B cell (primary cell): ENCODE measurements at regions not wholly inside any gene's neighbourhood (a gene's known extent, or its start where the extent isn't known, plus 50 kb on each side); places are given as distances from the start of the nearest gene placed in this dataset.

ENCODE experiments used
- ATAC-seq: fragments of 200-7000 bp; cut with Tn5 transposase; one replicate; pipeline ENCODE4 v1.10.0; 2021; ENCODE audit warnings: low read depth, mild to moderate bottlenecking, moderate number of reproducible peaks, moderate library complexity
- CTCF ChIA-PET: fragments of 350-600 bp; sonication (Branson Sonifier 250); formaldehyde crosslinking; loops from one replicate; lab custom pipeline; 2021; ENCODE audit warnings: antibody characterized with exemption, inconsistent platforms; lab: Charles Lee
- POLR2A ChIA-PET: fragments of 350-600 bp; sonication (Branson Sonifier 250); formaldehyde crosslinking; loops from one replicate; lab custom pipeline; 2021; ENCODE audit warnings: antibody characterized with exemption; lab: Charles Lee
- DNase-seq: peaks from one replicate; pipeline ENCODE4 v3.0.0; 2013
- H2AFZ ChIP-seq: 2 replicates; pipeline ENCODE4 v1.6.1; 2012; ENCODE audit warnings: mild to moderate bottlenecking, low read depth, low read length; ENCODE audit not compliant: insufficient read depth, poor library complexity, severe bottlenecking
- H3K27ac ChIP-seq, 2 donors: 1 replicate in 1 of 2; 2 replicates in 1 of 2; pipeline ENCODE4 v1.5.1; 2012 to 2013; ENCODE audit warnings: low read length in 2 of 2, mild to moderate bottlenecking in 2 of 2, moderate library complexity in 1 of 2
- H3K27me3 ChIP-seq, 4 experiments: fragments of 200-600 bp in 1 of 4; sonication (generic) in 1 of 4; replicated peaks in 1 of 4; 1 replicate in 2 of 4; 2 replicates in 2 of 4; pipeline versions ENCODE4 v1.6.1 to v1.7.0; 2013 to 2016; ENCODE audit warnings: low read length in 3 of 4, mild to moderate bottlenecking in 2 of 4, mixed read lengths in 1 of 4, moderate library complexity in 1 of 4; ENCODE audit not compliant: insufficient read depth in 4 of 4, control insufficient read depth in 3 of 4; ENCODE audit errors: control extremely low read depth in 1 of 4
- H3K36me3 ChIP-seq, 2 experiments: replicated peaks in 1 of 2; 1 replicate in 1 of 2; 2 replicates in 1 of 2; pipeline versions ENCODE4 v1.6.1 to v1.7.1; 2013; ENCODE audit warnings: low read length in 1 of 2; ENCODE audit not compliant: insufficient read depth in 2 of 2, control insufficient read depth in 1 of 2; ENCODE audit errors: control extremely low read depth in 1 of 2, extremely low read depth in 1 of 2
- H3K4me1 ChIP-seq, 2 donors: fragments of 200-600 bp in 1 of 2; sonication (generic) in 1 of 2; 1 replicate in 1 of 2; 2 replicates in 1 of 2; pipeline versions ENCODE4 v1.5.1 to v1.6.1; 2013 to 2017; ENCODE audit warnings: low read length in 2 of 2; ENCODE audit not compliant: control insufficient read depth in 2 of 2, insufficient read depth in 2 of 2
- H3K4me2 ChIP-seq: replicated peaks from 2 replicates; pipeline ENCODE3; 2012; ENCODE audit warnings: mild to moderate bottlenecking, low read depth, low read length; ENCODE audit not compliant: poor library complexity, severe bottlenecking
- H3K4me3 ChIP-seq, 5 experiments: fragments of 200-600 bp in 1 of 5; sonication (generic) in 1 of 5; 1 replicate in 3 of 5; 2 replicates in 2 of 5; pipeline versions ENCODE4 v1.5.1 to v1.7.0; 2011 to 2016; ENCODE audit warnings: low read length in 4 of 5, mild to moderate bottlenecking in 4 of 5, low read depth in 2 of 5, control low read depth in 1 of 5, moderate library complexity in 1 of 5; ENCODE audit not compliant: insufficient read depth in 1 of 5; ENCODE audit errors: control extremely low read depth in 1 of 5, extremely low read depth in 1 of 5
- H3K79me2 ChIP-seq: fragments of 200-600 bp; sonication (generic); one replicate; pipeline ENCODE4 v1.6.0; 2016; ENCODE audit warnings: low read length; ENCODE audit not compliant: control insufficient read depth, insufficient read depth
- H3K9ac ChIP-seq: fragments of 200-600 bp; sonication (generic); 2 replicates; pipeline ENCODE4 v1.6.1; 2017; ENCODE audit warnings: mild to moderate bottlenecking, low read length, moderate library complexity
- H3K9me3 ChIP-seq, 3 donors: one replicate each; pipeline versions ENCODE4 v1.6.1 to v1.7.1; 2013; ENCODE audit warnings: low read length in 2 of 3; ENCODE audit not compliant: control insufficient read depth in 2 of 3, insufficient read depth in 1 of 3; ENCODE audit errors: control extremely low read depth in 1 of 3
- H4K20me1 ChIP-seq: 2 replicates; pipeline ENCODE4 v1.6.0; 2012; ENCODE audit warnings: mild to moderate bottlenecking, low read length; ENCODE audit not compliant: insufficient read depth, control insufficient read depth, poor library complexity, severe bottlenecking
- H3K27ac Mint-ChIP-seq: one replicate; pipeline ENCODE4 v1.8.0; 2021; ENCODE audit warnings: mixed read lengths
- H3K27me3 Mint-ChIP-seq: one replicate; pipeline ENCODE4 v1.8.0; 2021; ENCODE audit warnings: mixed read lengths
- H3K4me1 Mint-ChIP-seq: one replicate; pipeline ENCODE4 v1.8.0; 2021; ENCODE audit warnings: mixed read lengths
- H3K4me3 Mint-ChIP-seq: one replicate; pipeline ENCODE4 v1.8.0; 2021; ENCODE audit warnings: mixed read lengths
- H3K9me3 Mint-ChIP-seq: one replicate; pipeline ENCODE4 v1.8.0; 2022; ENCODE audit warnings: mixed read lengths; ENCODE audit not compliant: insufficient read depth
- EZH2 ChIP-seq: IDR thresholded peaks from 2 replicates; pipeline ENCODE4 v1.6.1; 2012; ENCODE audit warnings: borderline replicate concordance, low read depth, mild to moderate bottlenecking, moderate library complexity, low read length; ENCODE audit not compliant: insufficient read depth, poor library complexity, severe bottlenecking
- whole genome bisulfite sequencing: methylation state at CpG from one replicate; pipeline ENCODE4 v1.1.5; 2013; ENCODE audit warnings: missing lambda C conversion rate; ENCODE audit not compliant: insufficient coverage; 5-methylcytosine and 5-hydroxymethylcytosine counted together
- intact Hi-C: fragments of 100-400 bp; cut with micrococcal nuclease; formaldehyde crosslinking; loops from one replicate; pipeline ENCODE4 v1.10.0; 2022
- TF ChIP-seq, protein P1 (sequence below): fragments of 200-600 bp; IDR thresholded peaks from one replicate; pipeline ENCODE4 v1.8.0; 2022; ENCODE audit warnings: antibody characterized with exemption, mild to moderate bottlenecking

DNA sequence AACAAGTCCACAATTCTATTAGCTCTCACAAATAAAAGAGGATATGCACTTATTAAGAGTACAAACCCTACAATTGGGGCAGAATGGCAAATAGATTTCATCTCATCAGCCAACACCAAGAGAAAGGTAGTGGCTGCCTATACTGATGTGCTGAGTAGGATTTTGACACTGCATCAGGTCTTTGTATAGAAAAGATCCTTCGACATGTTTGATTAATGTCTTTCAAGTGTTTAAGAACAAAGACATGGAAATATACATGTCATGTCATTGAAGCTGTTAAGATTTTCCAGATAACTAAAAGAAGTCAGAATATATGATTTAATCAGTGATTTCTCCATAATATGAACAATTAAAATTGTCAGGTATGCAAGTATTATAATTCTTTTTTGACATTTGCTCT, 238.7 kb upstream of the GRAMD2B start:
- Histone ChIP-seq H2AFZ (no peak overlapping the region), H4K20me1 (no peaks in the 10 kb centered on the region), H3K4me1 (no peaks in the 10 kb centered on the region), H3K27me3 (no peaks in the 10 kb centered on the region), H3K9ac (no peak overlapping the region), H3K4me3 (no peak overlapping the region), H3K36me3 (no peaks in the 10 kb centered on the region), H3K4me2 (no peak overlapping the region), H3K27ac (no peak overlapping the region), H3K9me3 (peaks cover 0 to 6% (median 0%) of the 10 kb centered on the region in 3 donors), H3K79me2 (no peaks in the 10 kb centered on the region)
- CTCF ChIA-PET = no interaction called here
- H3K27ac Mint-ChIP-seq = no peak overlapping the region
- H3K27me3 Mint-ChIP-seq = no peaks in the 10 kb centered on the region
- no peak for DNase-seq
- POLR2A ChIA-PET = no interaction called here
- intact Hi-C loops = no loop called here
- TF ChIP-seq, protein P1, sequence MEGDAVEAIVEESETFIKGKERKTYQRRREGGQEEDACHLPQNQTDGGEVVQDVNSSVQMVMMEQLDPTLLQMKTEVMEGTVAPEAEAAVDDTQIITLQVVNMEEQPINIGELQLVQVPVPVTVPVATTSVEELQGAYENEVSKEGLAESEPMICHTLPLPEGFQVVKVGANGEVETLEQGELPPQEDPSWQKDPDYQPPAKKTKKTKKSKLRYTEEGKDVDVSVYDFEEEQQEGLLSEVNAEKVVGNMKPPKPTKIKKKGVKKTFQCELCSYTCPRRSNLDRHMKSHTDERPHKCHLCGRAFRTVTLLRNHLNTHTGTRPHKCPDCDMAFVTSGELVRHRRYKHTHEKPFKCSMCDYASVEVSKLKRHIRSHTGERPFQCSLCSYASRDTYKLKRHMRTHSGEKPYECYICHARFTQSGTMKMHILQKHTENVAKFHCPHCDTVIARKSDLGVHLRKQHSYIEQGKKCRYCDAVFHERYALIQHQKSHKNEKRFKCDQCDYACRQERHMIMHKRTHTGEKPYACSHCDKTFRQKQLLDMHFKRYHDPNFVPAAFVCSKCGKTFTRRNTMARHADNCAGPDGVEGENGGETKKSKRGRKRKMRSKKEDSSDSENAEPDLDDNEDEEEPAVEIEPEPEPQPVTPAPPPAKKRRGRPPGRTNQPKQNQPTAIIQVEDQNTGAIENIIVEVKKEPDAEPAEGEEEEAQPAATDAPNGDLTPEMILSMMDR = no peak
- no peak for TF ChIP-seq EZH2
- H3K9me3 Mint-ChIP-seq = peaks cover 2% of the 10 kb centered on the region
- no peaks in the 10 kb centered on the region for H3K4me1 Mint-ChIP-seq
- WGBS = no CpG with 5 or more reads among the region's 1 CpG
- H3K4me3 Mint-ChIP-seq = no peak overlapping the region
- ATAC-seq = no peak

DNA sequence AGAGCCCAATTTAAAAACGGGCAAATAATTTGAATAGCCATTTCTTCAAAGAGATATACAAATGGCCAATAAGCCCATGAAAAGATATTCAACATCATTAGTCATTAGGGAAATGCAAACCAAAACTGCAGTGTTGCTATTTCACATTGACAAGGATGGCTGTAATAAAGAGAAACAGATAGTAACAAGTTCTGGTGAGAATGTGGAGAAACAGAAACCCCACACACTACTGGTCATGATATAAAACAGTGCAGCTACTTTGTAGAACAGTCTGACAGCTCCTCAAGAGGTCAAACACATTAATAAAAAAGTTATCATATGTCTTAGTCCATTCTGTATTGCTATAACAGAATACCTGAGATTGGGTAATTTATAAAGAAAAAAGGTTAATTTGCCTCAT, 237.0 kb upstream of the GRAMD2B start:
- no peaks in the 10 kb centered on the region for H3K4me1 Mint-ChIP-seq
- ATAC-seq (no peak), DNase-seq (no peak)
- H3K27ac Mint-ChIP-seq = no peak overlapping the region
- TF ChIP-seq EZH2 = no peak
- TF ChIP-seq, protein P1 = no peak
- no peaks in the 10 kb centered on the region for H3K79me2 ChIP-seq
- H3K4me2 ChIP-seq = no peak overlapping the region
- H3K9ac ChIP-seq = no peak overlapping the region
- no peak overlapping the region for H3K4me3 Mint-ChIP-seq
- intact Hi-C loops = no loop called here
- H3K27me3 Mint-ChIP-seq = no peaks in the 10 kb centered on the region
- no peaks in the 10 kb centered on the region for H3K4me1 ChIP-seq
- peaks cover 2% of the 10 kb centered on the region for H3K9me3 Mint-ChIP-seq
- H3K4me3 ChIP-seq = no peak overlapping the region
- H3K27me3 ChIP-seq = no peaks in the 10 kb centered on the region
- WGBS = no CpG with 5 or more reads among the region's 1 CpG
- no peak overlapping the region for H3K27ac ChIP-seq
- ChIA-PET POLR2A (no interaction called here), CTCF (no interaction called here)
- H3K36me3 ChIP-seq = no peaks in the 10 kb centered on the region
- no peaks in the 10 kb centered on the region for H4K20me1 ChIP-seq
- H3K9me3 ChIP-seq = peaks cover 0 to 6% (median 0%) of the 10 kb centered on the region in 3 donors
- H2AFZ ChIP-seq = no peak overlapping the region
